HG03159 (cell line): ENCODE measurements at regions not wholly inside any gene's neighbourhood (a gene's known extent, or its start where the extent isn't known, plus 50 kb on each side); places are given as distances from the start of the nearest gene placed in this dataset.

Source experiments
- ATAC-seq: cut with Tn5 transposase; IDR thresholded peaks from one replicate; pipeline ENCODE4 v1.9.1; 2021; ENCODE audit warnings: mild to moderate bottlenecking, moderate library complexity; ENCODE audit not compliant: unreplicated experiment

GRCh38 chr6:50214937-50215336, 165.2 kb upstream of the DEFB112 start:
- ATAC-seq = no peak

GRCh38 chr6:50217841-50218240, 168.1 kb upstream of the DEFB112 start:
- ATAC-seq = no peak

- no peak for ATAC-seq
Observed at GRCh38 chr6:50236164-50236563, 186.4 kb upstream of the DEFB112 start.

- ATAC-seq = no peak
Observed at GRCh38 chr6:50239853-50240252, 190.1 kb upstream of the DEFB112 start.

GRCh38 chr6:50240986-50241385, 191.3 kb upstream of the DEFB112 start:
- no peak for ATAC-seq

- no peak for ATAC-seq
Observed at GRCh38 chr6:50249493-50249892, 199.8 kb upstream of the DEFB112 start.

- ATAC-seq = no peak
Observed at GRCh38 chr6:50257322-50257721, 207.6 kb upstream of the DEFB112 start.

GRCh38 chr6:50259903-50260302, 210.2 kb upstream of the DEFB112 start:
- no peak for ATAC-seq

GRCh38 chr6:50264995-50265571, 215.4 kb upstream of the DEFB112 start:
- ATAC-seq = no peak

- no peak for ATAC-seq
Observed at GRCh38 chr6:50270415-50270814, 220.7 kb upstream of the DEFB112 start.

GRCh38 chr6:50271266-50271665, 221.5 kb upstream of the DEFB112 start:
- no peak for ATAC-seq

- ATAC-seq = no peak
Observed at GRCh38 chr6:50271817-50272216, 222.1 kb upstream of the DEFB112 start.

GRCh38 chr6:50272611-50273010, 222.9 kb upstream of the DEFB112 start:
- no peak for ATAC-seq

GRCh38 chr6:50276771-50277261, 227.1 kb upstream of the DEFB112 start:
- no peak for ATAC-seq

GRCh38 chr6:50277774-50278173, 228.0 kb upstream of the DEFB112 start:
- no peak for ATAC-seq

- no peak for ATAC-seq
Observed at GRCh38 chr6:50278663-50279062, 228.9 kb upstream of the DEFB112 start.

- no peak for ATAC-seq
Observed at GRCh38 chr6:50285735-50286134, 236.0 kb upstream of the DEFB112 start.

- no peak for ATAC-seq
Observed at GRCh38 chr6:50288241-50288640, 238.5 kb upstream of the DEFB112 start.

- ATAC-seq = no peak
Observed at GRCh38 chr6:50288881-50289280, 239.2 kb upstream of the DEFB112 start.

- no peak for ATAC-seq
Observed at GRCh38 chr6:50289366-50289765, 239.6 kb upstream of the DEFB112 start.

- ATAC-seq = no peak
Observed at GRCh38 chr6:50301307-50301706, 251.6 kb upstream of the DEFB112 start.

- no peak for ATAC-seq
Observed at GRCh38 chr6:50305660-50306059, 255.9 kb upstream of the DEFB112 start.

GRCh38 chr6:50318536-50318935, 268.8 kb upstream of the DEFB112 start:
- ATAC-seq = no peak
